Kidney (tissue), 13 donors: ENCODE measurements at regions not wholly inside any gene's neighbourhood (a gene's known extent, or its start where the extent isn't known, plus 50 kb on each side); places are given as distances from the start of the nearest gene placed in this dataset.
A peak's percentile ranks its signal among the peaks of the same experiment; 100 is the strongest.

ENCODE experiments used
- DNase-seq, 5 donors: peaks; one replicate each; pipeline ENCODE4 v3.0.0-alpha.2; 2013 to 2020
- FAIRE-seq: peaks from 2 replicates; lab custom pipeline; 2012; peaks lifted over from hg19 to GRCh38; lab: Jason Lieb, UNC
- H3K27ac ChIP-seq, 2 donors: one replicate each; pipeline ENCODE4 v1.7.0; 2013; ENCODE audit warnings: low read depth in 2 of 2, low read length in 2 of 2, inconsistent platforms in 1 of 2
- H3K27me3 ChIP-seq: one replicate; pipeline ENCODE4 v1.7.1; 2013; ENCODE audit warnings: low read length, inconsistent platforms; ENCODE audit not compliant: control insufficient read depth, insufficient read depth
- H3K36me3 ChIP-seq, 3 donors: one replicate each; pipeline versions ENCODE4 v1.7.0 to v1.7.1; 2013; ENCODE audit warnings: low read length in 3 of 3, control low read depth in 1 of 3, inconsistent platforms in 1 of 3; ENCODE audit not compliant: insufficient read depth in 3 of 3, control insufficient read depth in 2 of 3
- H3K4me1 ChIP-seq, 3 donors: one replicate each; pipeline versions ENCODE4 v1.7.0 to v1.7.1; 2013; ENCODE audit warnings: low read length in 3 of 3, inconsistent platforms in 1 of 3, low read depth in 1 of 3; ENCODE audit not compliant: control insufficient read depth in 2 of 3, insufficient read depth in 2 of 3
- H3K4me3 ChIP-seq, 3 donors: one replicate each; pipeline versions ENCODE4 v1.7.0 to v1.8.1; 2013; ENCODE audit warnings: low read length in 3 of 3, control low read depth in 1 of 3, inconsistent platforms in 1 of 3
- H3K9ac ChIP-seq, 3 donors: one replicate each; pipeline versions ENCODE4 v1.7.0 to v1.7.1; 2013; ENCODE audit warnings: low read length in 3 of 3, control low read depth in 1 of 3, inconsistent platforms in 1 of 3
- H3K9me3 ChIP-seq, 3 donors: one replicate each; pipeline versions ENCODE4 v1.7.0 to v1.7.1; 2013; ENCODE audit warnings: low read length in 3 of 3, control low read depth in 1 of 3, inconsistent platforms in 1 of 3; ENCODE audit not compliant: control insufficient read depth in 2 of 3, insufficient read depth in 1 of 3
- intact Hi-C: fragments of 100-400 bp; cut with DNase I; formaldehyde crosslinking; loops from one replicate; pipeline ENCODE4 v1.11.1; 2022
- TF ChIP-seq, protein P1 (sequence below): IDR thresholded peaks from 3 replicates; pipeline ENCODE4 v1.5.1; 2012; ENCODE audit warnings: mild to moderate bottlenecking, moderate library complexity, borderline replicate concordance; ENCODE audit not compliant: insufficient read depth; ENCODE audit errors: extremely low read depth
- donor health status: control.
- donor health status: control.
- donor health status: control.
- donor health status: control.
- donor health status: control.
- donor health status: DM: yes; HTN: yes; CAD: no.
- donor health status: Normal renal cell carcinoma (clear cell type).

- no peak overlapping the region for H3K4me3 ChIP-seq
- DNase-seq (peak in 4 of 5 donors; percentile 59 to 88 (median 70)), FAIRE-seq (peak; percentile 97)
- H3K27me3 ChIP-seq = no peaks in the 10 kb centered on the region
- intact Hi-C loops = loop anchor here (10.0 kb wide), 1 partner anchor 179 kb away; no protein-coding TSS in a partner anchor
- H3K9ac ChIP-seq = no peak overlapping the region
- H3K36me3 ChIP-seq = no peaks in the 10 kb centered on the region
- TF ChIP-seq, protein P1, sequence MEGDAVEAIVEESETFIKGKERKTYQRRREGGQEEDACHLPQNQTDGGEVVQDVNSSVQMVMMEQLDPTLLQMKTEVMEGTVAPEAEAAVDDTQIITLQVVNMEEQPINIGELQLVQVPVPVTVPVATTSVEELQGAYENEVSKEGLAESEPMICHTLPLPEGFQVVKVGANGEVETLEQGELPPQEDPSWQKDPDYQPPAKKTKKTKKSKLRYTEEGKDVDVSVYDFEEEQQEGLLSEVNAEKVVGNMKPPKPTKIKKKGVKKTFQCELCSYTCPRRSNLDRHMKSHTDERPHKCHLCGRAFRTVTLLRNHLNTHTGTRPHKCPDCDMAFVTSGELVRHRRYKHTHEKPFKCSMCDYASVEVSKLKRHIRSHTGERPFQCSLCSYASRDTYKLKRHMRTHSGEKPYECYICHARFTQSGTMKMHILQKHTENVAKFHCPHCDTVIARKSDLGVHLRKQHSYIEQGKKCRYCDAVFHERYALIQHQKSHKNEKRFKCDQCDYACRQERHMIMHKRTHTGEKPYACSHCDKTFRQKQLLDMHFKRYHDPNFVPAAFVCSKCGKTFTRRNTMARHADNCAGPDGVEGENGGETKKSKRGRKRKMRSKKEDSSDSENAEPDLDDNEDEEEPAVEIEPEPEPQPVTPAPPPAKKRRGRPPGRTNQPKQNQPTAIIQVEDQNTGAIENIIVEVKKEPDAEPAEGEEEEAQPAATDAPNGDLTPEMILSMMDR = peak; percentile 83
- no peaks in the 10 kb centered on the region for H3K9me3 ChIP-seq
- H3K27ac ChIP-seq = no peak overlapping the region
- peaks cover 2 to 8% (median 5%) of the 10 kb centered on the region in 3 donors for H3K4me1 ChIP-seq
These were observed 58.0 kb upstream of the CYSLTR2 start for GRCh38 chr13:48595431-48596429.

GRCh38 chr13:48600374-48601364 lies 53.1 kb upstream of the CYSLTR2 start:
- Histone ChIP-seq H3K9ac (no peak overlapping the region), H3K4me1 (peaks cover 0 to 4% (median 2%) of the 10 kb centered on the region in 3 donors), H3K27me3 (no peaks in the 10 kb centered on the region), H3K36me3 (no peaks in the 10 kb centered on the region), H3K27ac (no peak overlapping the region), H3K4me3 (no peak overlapping the region), H3K9me3 (no peaks in the 10 kb centered on the region)
- DNase-seq (peak in 3 of 5 donors; percentile 71 to 89 (median 88)), FAIRE-seq (no peak)
- TF ChIP-seq, protein P1 = no peak
- intact Hi-C loops = no loop called here

GRCh38 chr13:48602296-48603016 lies 51.3 kb upstream of the CYSLTR2 start:
- intact Hi-C loops = no loop called here
- DNase-seq = no peak
- TF ChIP-seq, protein P1 = no peak
- Histone ChIP-seq H3K9ac (peak overlapping the region in 1 of 3 donors; percentile 22), H3K27ac (no peak overlapping the region), H3K36me3 (no peaks in the 10 kb centered on the region), H3K9me3 (peaks cover 0 to 6% (median 0%) of the 10 kb centered on the region in 3 donors), H3K27me3 (no peaks in the 10 kb centered on the region), H3K4me1 (peaks cover 0 to 2% (median 2%) of the 10 kb centered on the region in 3 donors), H3K4me3 (no peak overlapping the region)
- FAIRE-seq = no peak
